PC-3 (cell line): ENCODE measurements at regions not wholly inside any gene's neighbourhood (a gene's known extent, or its start where the extent isn't known, plus 50 kb on each side); places are given as distances from the start of the nearest gene placed in this dataset.

Source experiments
- ATAC-seq: fragments of 200-7000 bp; cut with Tn5 transposase; 2 replicates; pipeline ENCODE4 v1.9.1; 2020; ENCODE audit warnings: mild to moderate bottlenecking, moderate library complexity
- BruUV-seq: library from RNA; stranded (reverse); fragments of 400-500 nt; replicated peaks from 2 replicates; lab custom pipeline; 2021; lab: Mats Ljungman, UMichigan
- CTCF ChIA-PET: fragments of 300-600 bp; sonication (Branson Sonifier 250); formaldehyde crosslinking; loops from one replicate; lab custom pipeline; 2022; ENCODE audit warnings: antibody characterized with exemption; lab: Charles Lee
- POLR2A ChIA-PET: fragments of 300-600 bp; sonication (Branson Sonifier 250); formaldehyde crosslinking; loops from one replicate; lab custom pipeline; 2022; ENCODE audit warnings: antibody characterized with exemption; ENCODE audit not compliant: unreplicated experiment; lab: Charles Lee
- DNase-seq: peaks from one replicate; pipeline ENCODE4 v3.0.0-alpha.2; 2015
- H2AFZ ChIP-seq: fragments of 300-600 bp; sonication (generic); 2 replicates; pipeline ENCODE4 v1.6.0; 2016; ENCODE audit warnings: antibody characterized with exemption, low read length
- H3F3A ChIP-seq: fragments of 300-600 bp; sonication (generic); one replicate; pipeline ENCODE4 v1.6.0; 2017; ENCODE audit warnings: antibody characterized with exemption, low read length, control low read depth, mild to moderate bottlenecking; ENCODE audit not compliant: unreplicated experiment
- H3K27ac ChIP-seq: fragments of 300-600 bp; sonication (generic); 2 replicates; pipeline ENCODE4 v1.5.1; 2016; ENCODE audit warnings: mild to moderate bottlenecking, low read length
- H3K27me3 ChIP-seq: fragments of 300-600 bp; sonication (generic); 2 replicates; pipeline ENCODE4 v1.6.1; 2016; ENCODE audit warnings: low read length, mixed read lengths
- H3K36me3 ChIP-seq: fragments of 300-600 bp; sonication (generic); 2 replicates; pipeline ENCODE4 v1.6.1; 2016; ENCODE audit warnings: low read depth, mixed run types, low read length, mixed read lengths
- H3K4me1 ChIP-seq: fragments of 300-600 bp; sonication (generic); 2 replicates; pipeline ENCODE4 v1.5.1; 2016; ENCODE audit warnings: low read length; ENCODE audit not compliant: insufficient read depth
- H3K4me2 ChIP-seq: fragments of 300-600 bp; sonication (generic); 2 replicates; pipeline ENCODE4 v1.6.0; 2016; ENCODE audit warnings: low read length
- H3K4me3 ChIP-seq: fragments of 300-600 bp; sonication (generic); 2 replicates; pipeline ENCODE4 v1.5.1; 2016; ENCODE audit warnings: mild to moderate bottlenecking, low read length, mixed read lengths
- H3K79me2 ChIP-seq: fragments of 300-600 bp; sonication (generic); 2 replicates; pipeline ENCODE4 v1.6.1; 2017; ENCODE audit warnings: low read length, mixed read lengths
- H3K9ac ChIP-seq: fragments of 300-600 bp; sonication (generic); 2 replicates; pipeline ENCODE4 v1.6.0; 2016; ENCODE audit warnings: mild to moderate bottlenecking, low read length
- H3K9me2 ChIP-seq: fragments of 300-600 bp; sonication (generic); replicated peaks from 2 replicates; pipeline ENCODE4 v1.6.1; 2016; ENCODE audit warnings: mixed run types, low read length, mixed read lengths
- H3K9me3 ChIP-seq: fragments of 300-600 bp; sonication (generic); 2 replicates; pipeline ENCODE4 v1.6.1; 2016; ENCODE audit warnings: low read length, mixed read lengths
- H4K20me1 ChIP-seq: fragments of 300-600 bp; sonication (generic); 2 replicates; pipeline ENCODE4 v1.6.1; 2016; ENCODE audit warnings: low read length, mixed read lengths
- EZH2 ChIP-seq: fragments of 300-600 bp; sonication (generic); IDR thresholded peaks from one replicate; pipeline ENCODE4 v1.6.1; 2017; ENCODE audit warnings: antibody characterized with exemption, mild to moderate bottlenecking, low read length; ENCODE audit not compliant: unreplicated experiment
- EZH2phosphoT487 ChIP-seq: fragments of 300-600 bp; sonication (generic); IDR thresholded peaks from 2 replicates; pipeline ENCODE4 v1.6.1; 2018; ENCODE audit warnings: mild to moderate bottlenecking, antibody characterized with exemption, low read length, borderline replicate concordance
- intact Hi-C: fragments of 100-400 bp; cut with micrococcal nuclease; formaldehyde crosslinking; loops from 2 replicates; pipeline ENCODE4 v1.9.0; 2023
- TF ChIP-seq, protein P1 (sequence below): fragments of 300-600 bp; sonication (generic); conservative IDR thresholded peaks from 2 replicates; pipeline ENCODE4 v1.5.1; 2017; ENCODE audit warnings: antibody characterized with exemption, low read depth, mild to moderate bottlenecking, low read length

DNA sequence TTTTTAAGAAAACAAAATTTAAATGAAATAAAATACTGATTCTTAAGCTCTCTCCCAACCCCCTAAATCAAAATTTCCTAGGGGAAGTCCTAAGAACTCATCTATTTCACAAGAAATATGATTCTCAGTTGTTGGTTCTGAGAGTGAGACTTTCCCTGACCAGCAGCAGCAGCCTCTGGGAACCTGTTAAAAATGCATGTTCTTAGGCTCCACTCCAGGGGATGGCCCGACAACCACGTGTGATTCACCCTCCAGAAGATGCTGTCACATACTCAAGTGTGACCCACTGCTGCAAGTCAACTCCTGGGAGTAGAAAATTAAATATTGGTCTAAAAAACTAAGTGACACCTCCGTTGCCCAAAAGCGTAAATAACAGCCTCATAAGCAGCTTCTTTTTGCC lies 343.2 kb upstream of the NR2F2 start:
- TF ChIP-seq EZH2phosphoT487: no peak
- TF ChIP-seq EZH2: no peak
- TF ChIP-seq, protein P1, sequence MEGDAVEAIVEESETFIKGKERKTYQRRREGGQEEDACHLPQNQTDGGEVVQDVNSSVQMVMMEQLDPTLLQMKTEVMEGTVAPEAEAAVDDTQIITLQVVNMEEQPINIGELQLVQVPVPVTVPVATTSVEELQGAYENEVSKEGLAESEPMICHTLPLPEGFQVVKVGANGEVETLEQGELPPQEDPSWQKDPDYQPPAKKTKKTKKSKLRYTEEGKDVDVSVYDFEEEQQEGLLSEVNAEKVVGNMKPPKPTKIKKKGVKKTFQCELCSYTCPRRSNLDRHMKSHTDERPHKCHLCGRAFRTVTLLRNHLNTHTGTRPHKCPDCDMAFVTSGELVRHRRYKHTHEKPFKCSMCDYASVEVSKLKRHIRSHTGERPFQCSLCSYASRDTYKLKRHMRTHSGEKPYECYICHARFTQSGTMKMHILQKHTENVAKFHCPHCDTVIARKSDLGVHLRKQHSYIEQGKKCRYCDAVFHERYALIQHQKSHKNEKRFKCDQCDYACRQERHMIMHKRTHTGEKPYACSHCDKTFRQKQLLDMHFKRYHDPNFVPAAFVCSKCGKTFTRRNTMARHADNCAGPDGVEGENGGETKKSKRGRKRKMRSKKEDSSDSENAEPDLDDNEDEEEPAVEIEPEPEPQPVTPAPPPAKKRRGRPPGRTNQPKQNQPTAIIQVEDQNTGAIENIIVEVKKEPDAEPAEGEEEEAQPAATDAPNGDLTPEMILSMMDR: no peak
- H3K36me3 ChIP-seq: no peaks in the 10 kb centered on the region
- H3K9ac ChIP-seq: no peak overlapping the region
- H3K9me2 ChIP-seq: no peaks in the 10 kb centered on the region
- DNase-seq (no peak), ATAC-seq (no peak)
- no peaks in the 10 kb centered on the region for H3K79me2 ChIP-seq
- no peaks in the 10 kb centered on the region for H3K9me3 ChIP-seq
- no peak overlapping the region for H2AFZ ChIP-seq
- ChIA-PET CTCF (no interaction called here), POLR2A (no interaction called here)
- no peak overlapping the region for H3K27ac ChIP-seq
- H3K4me1 ChIP-seq: peaks cover 7% of the 10 kb centered on the region
- no peak overlapping the region for H3K4me2 ChIP-seq
- no peak overlapping the region for H3K4me3 ChIP-seq
- intact Hi-C loops: no loop called here
- H3F3A ChIP-seq: no peaks in the 10 kb centered on the region
- no TSS peak for BruUV-seq
- H4K20me1 ChIP-seq: no peaks in the 10 kb centered on the region
- H3K27me3 ChIP-seq: no peaks in the 10 kb centered on the region

DNA sequence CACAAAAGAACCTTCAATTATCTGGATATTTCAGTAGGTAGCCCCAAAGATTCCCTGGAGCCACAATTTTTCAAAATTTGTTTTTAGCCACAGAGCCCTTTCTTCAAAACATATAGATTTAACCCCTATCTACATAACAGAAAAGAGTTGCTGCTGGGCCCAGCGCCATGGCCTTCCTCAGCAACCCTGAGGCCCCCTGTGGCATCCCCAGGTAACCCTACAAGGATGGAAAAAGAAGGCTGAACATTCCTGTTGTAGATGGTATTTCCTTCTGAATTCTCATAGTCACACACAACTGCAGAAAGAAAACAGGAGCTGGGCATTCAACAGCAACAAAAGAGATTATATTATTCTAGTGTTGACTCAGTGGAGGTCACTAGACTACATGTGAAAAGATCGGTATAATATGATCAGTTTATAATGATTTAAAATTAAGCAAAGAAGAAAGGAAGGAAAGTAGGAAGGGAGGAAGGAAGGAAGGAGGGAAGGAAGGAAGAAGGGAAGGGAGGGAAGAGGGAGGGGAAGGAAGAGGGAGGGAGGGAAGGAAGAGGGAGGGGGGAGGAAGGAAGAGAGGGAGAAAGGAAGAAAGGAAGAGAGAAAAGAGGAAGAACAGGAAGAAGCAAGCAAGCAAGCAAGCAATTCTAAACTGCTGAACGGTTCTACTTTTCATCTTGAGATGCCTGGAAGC lies 342.5 kb upstream of the NR2F2 start:
- Histone ChIP-seq H3K9me2 (no peaks in the 10 kb centered on the region), H3K9ac (no peak overlapping the region), H4K20me1 (no peaks in the 10 kb centered on the region), H3K36me3 (no peaks in the 10 kb centered on the region), H2AFZ (no peak overlapping the region), H3K4me1 (peaks cover 7% of the 10 kb centered on the region), H3K4me3 (no peak overlapping the region), H3K79me2 (no peaks in the 10 kb centered on the region), H3K9me3 (no peaks in the 10 kb centered on the region), H3K4me2 (no peak overlapping the region), H3K27ac (no peak overlapping the region), H3K27me3 (no peaks in the 10 kb centered on the region), H3F3A (no peaks in the 10 kb centered on the region)
- TF ChIP-seq EZH2: no peak
- BruUV-seq: no TSS peak
- intact Hi-C loops: no loop called here
- no peak for ATAC-seq
- ChIA-PET POLR2A (no interaction called here), CTCF (interaction anchor here (0.6 kb wide), 1 partner anchor 728 kb away, joined by 6 read pairs; no protein-coding TSS in a partner anchor)
- no peak for DNase-seq

GRCh38 chr15:95988574-95988887 lies 342.0 kb upstream of the NR2F2 start:
- Histone ChIP-seq H3K4me3 (no peak overlapping the region), H4K20me1 (no peaks in the 10 kb centered on the region), H3K79me2 (no peaks in the 10 kb centered on the region), H3K36me3 (no peaks in the 10 kb centered on the region), H3K9ac (no peak overlapping the region), H3K27me3 (no peaks in the 10 kb centered on the region), H3K4me1 (peaks cover 7% of the 10 kb centered on the region), H3K27ac (no peak overlapping the region), H3F3A (no peaks in the 10 kb centered on the region), H3K4me2 (no peak overlapping the region), H2AFZ (no peak overlapping the region), H3K9me2 (no peaks in the 10 kb centered on the region), H3K9me3 (no peaks in the 10 kb centered on the region)
- POLR2A ChIA-PET: no interaction called here
- CTCF ChIA-PET: interaction anchor here (0.6 kb wide), 1 partner anchor 728 kb away, joined by 6 read pairs; no protein-coding TSS in a partner anchor
- DNase-seq (no peak), ATAC-seq (no peak)
- intact Hi-C loops: no loop called here
- TF ChIP-seq EZH2phosphoT487 (no peak), EZH2 (no peak)
- TF ChIP-seq, protein P1: no peak
- no TSS peak for BruUV-seq
